GM12874 (cell line): ENCODE measurements at regions not wholly inside any gene's neighbourhood (a gene's known extent, or its start where the extent isn't known, plus 50 kb on each side); places are given as distances from the start of the nearest gene placed in this dataset.

ENCODE experiments used
- CTCF ChIP-seq: IDR thresholded peaks from 2 replicates; pipeline ENCODE4 v1.5.1; 2011; ENCODE audit warnings: low read depth, mild to moderate bottlenecking, control low read depth, low read length, moderate library complexity; ENCODE audit not compliant: insufficient read depth

- TF ChIP-seq CTCF, result no peak
Observed at GRCh38 chr21:38614558-38614957, 116.3 kb upstream of the ERG start.

- no peak for TF ChIP-seq CTCF
Observed at GRCh38 chr21:38619480-38619879, 121.2 kb upstream of the ERG start.

- TF ChIP-seq CTCF, result no peak
Observed at GRCh38 chr21:38619992-38620479, 121.8 kb upstream of the ERG start.

- TF ChIP-seq CTCF, result 0 out of 2 replicates have a peak, but pooled peaks have one; percentile 4
Observed at GRCh38 chr21:38621132-38621531, 122.9 kb upstream of the ERG start.

- TF ChIP-seq CTCF, result no peak
Observed at GRCh38 chr21:38622081-38622826, 124.0 kb upstream of the ERG start.

- no peak for TF ChIP-seq CTCF
Observed at GRCh38 chr21:38622827-38623209, 124.5 kb upstream of the ERG start.

- TF ChIP-seq CTCF, result no peak
Observed at GRCh38 chr21:38623552-38623951, 125.3 kb upstream of the ERG start.
